HG03025 (cell line): ENCODE measurements at regions not wholly inside any gene's neighbourhood (a gene's known extent, or its start where the extent isn't known, plus 50 kb on each side); places are given as distances from the start of the nearest gene placed in this dataset.

ENCODE experiments used
- ATAC-seq: cut with Tn5 transposase; IDR thresholded peaks from one replicate; pipeline ENCODE4 v1.9.1; 2021; ENCODE audit warnings: mild to moderate bottlenecking, moderate library complexity; ENCODE audit not compliant: unreplicated experiment, low FRiP score

GRCh38 chr5:115348175-115348574 is 51.7 kb upstream of the CCDC112 start:
- no peak for ATAC-seq
